ENCODE measurements at regions not wholly inside any gene's neighbourhood (a gene's known extent, or its start where the extent isn't known, plus 50 kb on each side); places are given as distances from the start of the nearest gene placed in this dataset.

- BruUV-seq (replicated peaks), result no TSS peak
- no peaks in the 10 kb centered on the region for H3K9me3 ChIP-seq (replicated peaks; ENCODE audit: control insufficient read depth, insufficient read depth, low read length)
- FAIRE-seq (no peak), ATAC-seq (no peak), DNase-seq (ENCODE audit: low read depth, low spot score) (no peak)
- no peaks in the 10 kb centered on the region for H3K79me2 ChIP-seq (ENCODE audit: control insufficient read depth, insufficient read depth, low read length)
- no peaks in the 10 kb centered on the region for H3K36me3 ChIP-seq (ENCODE audit: control insufficient read depth in 2 of 2, insufficient read depth in 2 of 2, low read length in 1 of 2)
- POLR2A ChIA-PET, result no interaction called here
- H3K4me3 ChIP-seq, result no peak overlapping the region
- in situ Hi-C loops (cut with MboI) (no loop called here), intact Hi-C loops (cut with micrococcal nuclease; ENCODE audit: unreplicated experiment) (no loop called here)
- H3K9ac ChIP-seq (ENCODE audit: control insufficient read depth, insufficient read depth, low read length), result no peak overlapping the region
- no peak for TF ChIP-seq HCFC1 (IDR thresholded peaks at IDR 0.05; ENCODE audit: low read length)
- TF ChIP-seq PRDM15 (CRISPR knock-in tag; IDR thresholded peaks at IDR 0.05), result no peak
- TF ChIP-seq POU2F2 (IDR thresholded peaks at IDR 0.05; ENCODE audit: borderline replicate concordance, low read depth, low read length), result no peak
- no peak for TF ChIP-seq POLR2AphosphoS5 (IDR thresholded peaks at IDR 0.05; ENCODE audit: low read length)
- TF ChIP-seq KLF5 (IDR thresholded peaks at IDR 0.05; ENCODE audit: partially characterized antibody), result no peak
- no peak for TF ChIP-seq RAD51 (IDR thresholded peaks at IDR 0.05)
- TF ChIP-seq HDAC2 (IDR thresholded peaks at IDR 0.05), result no peak
- TF ChIP-seq ZBTB40 (IDR thresholded peaks at IDR 0.05; ENCODE audit: borderline replicate concordance), result no peak
- no peak for TF ChIP-seq EP300 (IDR thresholded peaks at IDR 0.05; ENCODE audit: borderline replicate concordance in 1 of 2, control insufficient read depth in 1 of 2, low read depth in 2 of 2, low read length in 2 of 2)
- SMC1A ChIA-PET (ENCODE audit: uncharacterized antibody, unreplicated experiment), result no interaction called here
- no peaks in the 10 kb centered on the region; a peak in 1 of 4 replicates for H3K27me3 ChIP-seq (replicated peaks in 1 of 2; ENCODE audit: control insufficient read depth in 2 of 2, insufficient read depth in 2 of 2, low read length in 1 of 2)
- H4K20me1 ChIP-seq (ENCODE audit: control insufficient read depth, insufficient read depth), result no peaks in the 10 kb centered on the region
- no peaks in the 10 kb centered on the region for H3K4me1 ChIP-seq (ENCODE audit: control insufficient read depth, insufficient read depth, low read length)
- WGBS (ENCODE audit: insufficient coverage, insufficient replicate concordance, low lambda C conversion rate, missing lambda C conversion rate), result 89% methylated on average over 2 of the region's 2 CpGs
- no peak overlapping the region for H3K27ac ChIP-seq (ENCODE audit: control insufficient read depth, insufficient read depth)
- no peak overlapping the region for H3K4me2 ChIP-seq (ENCODE audit: control insufficient read depth, insufficient read depth)
- H2AFZ ChIP-seq (ENCODE audit: control insufficient read depth, low read depth, low read length), result no peak overlapping the region
- RAD21 ChIA-PET (ENCODE audit: unreplicated experiment), result no interaction called here
- CTCF ChIA-PET, result no interaction called here
These were observed 318.9 kb downstream of the IPMK start for GRCh38 chr10:57948796-57949195.

Measured in GM12878 (cell line).